AG04450 (cell line): ENCODE measurements at regions not wholly inside any gene's neighbourhood (a gene's known extent, or its start where the extent isn't known, plus 50 kb on each side); places are given as distances from the start of the nearest gene placed in this dataset.
A peak's percentile ranks its signal among the peaks of the same experiment; 100 is the strongest.

Experiments used
- CTCF ChIA-PET: fragments of 300-600, 350-600 bp; formaldehyde crosslinking; extraction: SDS; loops from one replicate; lab custom pipeline; 2022; ENCODE audit warnings: antibody characterized with exemption, inconsistent platforms; lab: Charles Lee
- POLR2A ChIA-PET: fragments of 350-600 bp; formaldehyde crosslinking; extraction: SDS; loops from one replicate; lab custom pipeline; 2021; ENCODE audit warnings: antibody characterized with exemption, inconsistent platforms; lab: Yijun Ruan, JAX
- DNase-seq: peaks from one replicate; pipeline ENCODE4 v3.0.0-alpha.2; 2011; ENCODE audit warnings: low read depth, low spot score
- H3K27ac ChIP-seq: one replicate; pipeline ENCODE4 v1.5.1; 2012; ENCODE audit warnings: low read depth, low read length, control low read depth
- H3K27me3 ChIP-seq: one replicate; pipeline ENCODE4 v1.6.0; 2012; ENCODE audit warnings: low read length; ENCODE audit not compliant: control insufficient read depth, insufficient read depth
- H3K4me3 ChIP-seq: 2 replicates; pipeline ENCODE4 v1.5.1; 2011; ENCODE audit warnings: mild to moderate bottlenecking, low read depth, low read length, control low read depth
- H3K9me3 ChIP-seq: 2 replicates; pipeline ENCODE4 v1.5.1; 2012; ENCODE audit warnings: low read length; ENCODE audit not compliant: control insufficient read depth, insufficient read depth
- CTCF ChIP-seq: IDR thresholded peaks from 2 replicates; pipeline ENCODE4 v1.5.1; 2011; ENCODE audit warnings: low read depth, low read length, control low read depth, inconsistent platforms

GRCh38 chr13:75195495-75196146 is 286.3 kb downstream of the TBC1D4 start:
- H3K4me3 ChIP-seq: no peak overlapping the region
- H3K27ac ChIP-seq: no peak overlapping the region
- DNase-seq: no peak
- ChIA-PET POLR2A (no interaction called here), CTCF (interaction anchor here (0.6 kb wide), 1 partner anchor 1449 kb away, joined by 7 read pairs; no protein-coding TSS in a partner anchor)
- no peaks in the 10 kb centered on the region for H3K9me3 ChIP-seq
- no peaks in the 10 kb centered on the region for H3K27me3 ChIP-seq
- no peak for TF ChIP-seq CTCF

DNA sequence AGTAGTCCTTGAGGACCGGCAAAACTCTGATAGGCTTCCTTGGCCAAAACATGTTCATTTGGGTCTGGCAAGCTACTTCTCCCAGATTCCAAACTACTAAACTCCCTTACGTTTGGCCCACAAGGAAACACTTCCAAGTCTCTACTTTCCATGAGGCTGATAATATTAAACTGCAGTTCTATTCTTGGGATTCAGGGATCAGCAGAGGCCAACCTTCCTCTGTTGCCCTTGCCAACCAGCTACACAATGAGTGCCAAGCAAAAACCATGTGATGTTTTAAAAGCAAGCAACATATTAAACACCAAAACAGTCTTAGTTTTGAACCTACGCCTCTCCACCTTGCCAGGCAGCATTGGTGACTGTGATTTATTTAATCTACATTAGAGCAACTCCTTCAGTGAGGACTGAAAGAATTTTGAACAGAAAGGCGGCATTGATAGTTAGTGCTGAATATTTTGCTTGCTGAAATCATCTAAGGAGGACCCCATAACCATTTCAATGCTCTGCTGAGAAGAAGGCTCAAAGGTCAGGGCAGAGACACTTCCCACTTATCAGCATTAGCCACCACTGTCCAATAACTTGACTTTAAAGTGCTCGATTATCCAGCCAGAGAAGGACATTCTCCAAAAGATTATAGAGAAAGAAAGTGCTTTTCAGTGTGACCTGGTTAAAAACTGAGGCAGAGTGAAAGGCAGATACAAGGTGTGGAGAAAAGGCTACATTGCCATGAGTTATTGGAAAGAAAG is 287.1 kb downstream of the TBC1D4 start:
- no peak overlapping the region for H3K27ac ChIP-seq
- POLR2A ChIA-PET: no interaction called here
- no peak for TF ChIP-seq CTCF
- H3K27me3 ChIP-seq: no peaks in the 10 kb centered on the region
- H3K4me3 ChIP-seq: no peak overlapping the region
- H3K9me3 ChIP-seq: no peaks in the 10 kb centered on the region
- CTCF ChIA-PET: interaction anchor here (0.6 kb wide), 1 partner anchor 1795 kb away, joined by 3 read pairs; no protein-coding TSS in a partner anchor
- DNase-seq: no peak

DNA sequence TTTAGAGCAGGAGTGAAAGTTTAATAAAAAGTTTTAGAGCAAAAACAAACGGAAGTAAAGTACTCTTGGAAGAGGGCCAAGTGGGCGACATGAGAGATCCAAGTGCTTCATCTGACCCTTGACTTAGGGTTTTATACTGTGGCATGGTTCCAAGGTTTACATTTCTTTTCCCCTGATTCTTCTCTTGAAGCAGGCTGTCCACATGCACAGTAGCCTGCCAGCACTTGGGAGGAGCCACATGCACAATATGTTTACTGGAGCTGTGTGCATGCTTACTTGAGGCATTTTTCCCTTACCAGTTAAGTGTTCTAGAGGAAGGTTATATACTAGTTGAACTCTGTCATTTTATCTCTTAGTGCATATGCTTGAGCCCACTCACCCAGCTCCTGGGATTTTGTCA is 295.6 kb downstream of the TBC1D4 start:
- CTCF ChIA-PET: no interaction called here
- POLR2A ChIA-PET: no interaction called here
- no peak for TF ChIP-seq CTCF
- DNase-seq: no peak
- Histone ChIP-seq H3K9me3 (peaks cover 12% of the 10 kb centered on the region; the same call in 1 of the 2 replicates), H3K4me3 (no peak overlapping the region), H3K27me3 (peaks cover 4% of the 10 kb centered on the region), H3K27ac (no peak overlapping the region)

DNA sequence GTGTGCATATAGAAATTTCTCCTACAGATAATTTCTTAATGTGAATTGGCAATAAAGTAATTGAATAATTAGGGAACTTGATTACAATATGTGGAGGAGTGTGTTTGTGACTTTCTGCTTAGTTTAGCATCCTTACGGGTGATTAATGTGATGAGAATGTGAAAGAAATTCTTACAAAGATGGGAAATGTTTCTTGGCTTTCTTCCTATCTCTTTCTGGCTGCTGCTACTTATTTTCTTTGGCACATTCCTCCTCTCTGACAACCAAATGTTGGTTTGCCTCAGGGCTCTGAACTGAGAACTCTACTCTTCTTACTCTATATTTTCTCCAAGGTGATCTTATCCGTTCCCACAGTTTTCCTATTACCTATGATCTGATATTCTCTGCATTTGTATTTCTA is 300.1 kb downstream of the TBC1D4 start:
- Histone ChIP-seq H3K4me3 (no peak overlapping the region), H3K9me3 (peaks cover 12% of the 10 kb centered on the region; the same call in 1 of the 2 replicates), H3K27ac (no peak overlapping the region), H3K27me3 (peaks cover 4% of the 10 kb centered on the region)
- ChIA-PET CTCF (no interaction called here), POLR2A (no interaction called here)
- peak; percentile 32 for DNase-seq
- no peak for TF ChIP-seq CTCF
